Heart left ventricle (tissue), 13 donors: ENCODE measurements at regions not wholly inside any gene's neighbourhood (a gene's known extent, or its start where the extent isn't known, plus 50 kb on each side); places are given as distances from the start of the nearest gene placed in this dataset.

Source experiments
- POLR2A ChIP-seq, 2 donors: fragments of 450-650 bp; IDR thresholded peaks; one replicate each; pipeline ENCODE4 v1.6.1; 2017; ENCODE audit warnings: antibody characterized with exemption in 2 of 2, mild to moderate bottlenecking in 2 of 2, moderate library complexity in 2 of 2
- TF ChIP-seq, protein P1 (sequence below), 12 donors: fragments of 200-600 bp; sonication (generic) in 4 of 12; IDR thresholded peaks; one replicate each; pipeline versions ENCODE4 v1.5.0 to v1.8.0; 2018 to 2022; ENCODE audit warnings: antibody characterized with exemption in 12 of 12, mild to moderate bottlenecking in 5 of 12
- donor health status: ischemic (EF 13 %, LVEDD 7.1; RV severe dilation, severe dysfunction).
- donor health status: DM: no; HTN: yes; CAD: no.
- donor health status: DM: no; HTN: no; CAD: no.
- donor health status: ischemic (EF 25% LVEDD 6.9; RV normal size, moderate dysfunction).
- donor health status: ischemic (EF 25% LVEDD 5.7; RV mildly dilated, moderate dysfunction).
- donor health status: ischemic (EF 35%, LVEDD 5.7; RV mildly dilated, moderate dysfunction).
- donor health status: nonischemic (EF 11% LVEDD 7.7; RV severe dilation, severe dysfunction).
- donor health status: DM: yes; HTN: yes; CAD: no.
- donor health status: PGD.
- donor health status: ischemic (EF 29% LVEDD 5.4; RV normal size, mild dysfunction).
- donor health status: nonischemic (EF 23%, LVEDD 6.1; RV moderate dilation, normal function).

DNA sequence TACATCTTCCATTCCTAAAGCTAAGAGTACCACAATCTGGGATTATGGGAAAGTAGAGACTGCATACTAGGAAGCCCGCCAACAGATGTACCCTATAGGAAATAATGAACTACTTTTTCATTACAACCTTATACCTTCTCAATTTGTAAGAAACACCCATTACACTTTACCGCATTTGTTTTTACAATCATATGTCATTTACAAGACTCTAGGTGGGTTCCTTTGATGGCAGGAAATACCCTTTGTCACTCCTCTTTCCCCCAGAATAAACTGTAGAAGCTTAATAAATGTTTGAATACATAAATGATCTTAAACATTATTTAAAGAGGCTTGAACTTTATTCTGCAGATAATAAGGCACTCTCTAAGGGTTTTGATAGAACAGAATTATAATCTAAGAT, 150.1 kb upstream of the TGFBR2 start:
- TF ChIP-seq, protein P1, sequence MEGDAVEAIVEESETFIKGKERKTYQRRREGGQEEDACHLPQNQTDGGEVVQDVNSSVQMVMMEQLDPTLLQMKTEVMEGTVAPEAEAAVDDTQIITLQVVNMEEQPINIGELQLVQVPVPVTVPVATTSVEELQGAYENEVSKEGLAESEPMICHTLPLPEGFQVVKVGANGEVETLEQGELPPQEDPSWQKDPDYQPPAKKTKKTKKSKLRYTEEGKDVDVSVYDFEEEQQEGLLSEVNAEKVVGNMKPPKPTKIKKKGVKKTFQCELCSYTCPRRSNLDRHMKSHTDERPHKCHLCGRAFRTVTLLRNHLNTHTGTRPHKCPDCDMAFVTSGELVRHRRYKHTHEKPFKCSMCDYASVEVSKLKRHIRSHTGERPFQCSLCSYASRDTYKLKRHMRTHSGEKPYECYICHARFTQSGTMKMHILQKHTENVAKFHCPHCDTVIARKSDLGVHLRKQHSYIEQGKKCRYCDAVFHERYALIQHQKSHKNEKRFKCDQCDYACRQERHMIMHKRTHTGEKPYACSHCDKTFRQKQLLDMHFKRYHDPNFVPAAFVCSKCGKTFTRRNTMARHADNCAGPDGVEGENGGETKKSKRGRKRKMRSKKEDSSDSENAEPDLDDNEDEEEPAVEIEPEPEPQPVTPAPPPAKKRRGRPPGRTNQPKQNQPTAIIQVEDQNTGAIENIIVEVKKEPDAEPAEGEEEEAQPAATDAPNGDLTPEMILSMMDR (IDR thresholded peaks at IDR 0.05), result no peak
- TF ChIP-seq POLR2A (IDR thresholded peaks at IDR 0.05), result no peak
